GM12891 (cell line): ENCODE measurements at regions not wholly inside any gene's neighbourhood (a gene's known extent, or its start where the extent isn't known, plus 50 kb on each side); places are given as distances from the start of the nearest gene placed in this dataset.

ENCODE experiments used
- DNase-seq: peaks from one replicate; pipeline ENCODE4 v3.0.0; 2011; ENCODE audit warnings: low spot score; ENCODE audit not compliant: insufficient read length
- FAIRE-seq: peaks from 2 replicates; lab custom pipeline; 2011; peaks lifted over from hg19 to GRCh38; lab: Jason Lieb, UNC
- PAX5 ChIP-seq: IDR thresholded peaks from 2 replicates; pipeline ENCODE4 v1.6.1; 2011; ENCODE audit warnings: low read length, moderate library complexity, mild to moderate bottlenecking; ENCODE audit not compliant: insufficient read depth, severe bottlenecking
- POLR2A ChIP-seq: IDR thresholded peaks from 2 replicates; pipeline ENCODE4 v1.6.1; 2011; ENCODE audit warnings: low read depth, low read length, control low read depth
- POLR2AphosphoS5 ChIP-seq: IDR thresholded peaks from 2 replicates; pipeline ENCODE4 v1.6.1; 2011; ENCODE audit warnings: low read depth, low read length, control low read depth
- POU2F2 ChIP-seq: IDR thresholded peaks from 2 replicates; pipeline ENCODE4 v1.6.1; 2011; ENCODE audit warnings: low read depth, mild to moderate bottlenecking, control low read depth, low read length, moderate library complexity
- SPI1 ChIP-seq: IDR thresholded peaks from 2 replicates; pipeline ENCODE4 v1.6.1; 2011; ENCODE audit warnings: low read depth, low read length, control low read depth
- TAF1 ChIP-seq: IDR thresholded peaks from 2 replicates; pipeline ENCODE4 v1.6.1; 2011; ENCODE audit warnings: low read depth, low read length, control low read depth

DNA sequence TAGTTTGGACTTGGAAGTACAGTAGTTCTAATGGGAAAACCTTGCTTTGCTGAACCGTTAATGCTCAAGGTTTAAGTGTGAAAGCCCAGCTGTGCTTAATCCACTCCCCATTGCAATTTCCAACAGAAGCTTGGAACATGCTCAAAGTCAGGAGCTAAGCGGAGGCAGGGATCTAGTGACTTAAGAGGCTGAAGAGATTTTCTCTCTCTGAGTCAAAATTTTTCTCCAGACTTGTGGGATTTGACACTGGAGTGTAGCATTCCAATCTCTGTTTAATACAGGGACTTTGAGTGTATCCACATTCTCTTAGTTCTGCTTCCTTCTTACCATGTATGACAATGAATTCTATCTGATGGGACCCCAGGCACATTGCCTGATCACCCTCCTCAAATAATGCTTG, 471.8 kb downstream of the KIF4B start:
- DNase-seq (no peak), FAIRE-seq (no peak)
- TF ChIP-seq POU2F2 (no peak), TAF1 (no peak), PAX5 (no peak), POLR2A (no peak), SPI1 (no peak), POLR2AphosphoS5 (no peak)

DNA sequence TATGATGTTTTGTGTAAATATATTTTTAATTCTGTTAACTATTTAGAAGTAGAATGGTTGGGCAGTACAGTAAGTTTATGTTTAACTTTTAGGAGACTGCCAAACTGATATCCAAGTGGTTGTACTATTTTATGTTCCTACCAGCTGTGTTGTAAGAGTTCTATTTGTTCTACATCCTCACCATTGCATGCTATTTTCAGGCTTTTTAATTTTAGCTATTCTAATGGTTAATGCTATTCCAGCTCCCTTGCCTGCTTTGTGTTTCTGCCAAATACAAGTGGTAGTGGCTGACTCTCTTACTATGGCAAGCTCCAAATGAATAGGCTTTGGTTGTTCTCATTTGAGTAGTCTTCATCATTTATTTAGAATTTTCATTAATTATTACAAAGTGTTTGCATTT, 476.4 kb downstream of the KIF4B start:
- DNase-seq (no peak), FAIRE-seq (no peak)
- no peak for TF ChIP-seq TAF1
- no peak for TF ChIP-seq POLR2AphosphoS5
- TF ChIP-seq PAX5: no peak
- no peak for TF ChIP-seq POU2F2
- TF ChIP-seq POLR2A: no peak
- TF ChIP-seq SPI1: no peak

DNA sequence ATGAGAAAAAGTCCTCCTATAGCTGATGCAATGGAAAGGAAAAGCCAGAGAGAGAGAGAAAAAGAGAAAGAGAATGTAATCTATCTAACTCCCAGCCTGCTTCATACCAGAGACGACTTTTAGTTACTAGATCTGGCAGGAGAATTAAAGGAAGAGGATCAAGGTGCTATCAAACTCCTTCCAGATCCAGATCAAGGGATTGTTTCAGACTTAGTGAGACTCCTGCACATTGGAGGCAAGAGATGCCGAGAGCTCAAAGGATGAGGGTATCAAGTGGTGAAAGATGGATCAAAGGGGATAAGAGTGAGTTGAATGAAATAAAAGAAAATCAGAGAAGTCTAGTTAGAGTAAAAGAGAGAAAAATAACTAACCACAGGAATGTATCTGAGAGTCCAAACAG, 478.6 kb downstream of the KIF4B start:
- no peak for FAIRE-seq
- TF ChIP-seq POLR2A (no peak), SPI1 (no peak), PAX5 (no peak), POLR2AphosphoS5 (no peak), TAF1 (no peak)
- no peak for DNase-seq

DNA sequence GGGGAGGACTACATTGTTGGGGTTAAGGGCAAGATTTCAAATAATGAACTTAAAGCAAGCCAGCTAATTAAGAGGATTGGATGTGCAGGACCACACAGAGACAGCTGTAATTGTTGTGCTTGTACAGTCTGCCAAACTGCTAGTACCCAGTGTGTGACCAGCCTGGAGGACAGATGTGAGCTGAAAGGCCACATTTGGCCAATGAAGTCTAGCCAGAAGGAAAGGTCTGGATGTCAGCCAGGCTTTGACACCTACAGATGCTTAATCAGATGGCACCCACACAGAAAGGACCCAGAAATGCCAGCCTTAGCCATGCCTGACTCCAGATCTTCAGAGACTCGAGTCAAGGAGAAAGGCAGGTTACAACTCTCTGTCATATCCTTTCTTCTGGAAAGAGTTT, 491.1 kb downstream of the KIF4B start:
- no peak for DNase-seq

DNA sequence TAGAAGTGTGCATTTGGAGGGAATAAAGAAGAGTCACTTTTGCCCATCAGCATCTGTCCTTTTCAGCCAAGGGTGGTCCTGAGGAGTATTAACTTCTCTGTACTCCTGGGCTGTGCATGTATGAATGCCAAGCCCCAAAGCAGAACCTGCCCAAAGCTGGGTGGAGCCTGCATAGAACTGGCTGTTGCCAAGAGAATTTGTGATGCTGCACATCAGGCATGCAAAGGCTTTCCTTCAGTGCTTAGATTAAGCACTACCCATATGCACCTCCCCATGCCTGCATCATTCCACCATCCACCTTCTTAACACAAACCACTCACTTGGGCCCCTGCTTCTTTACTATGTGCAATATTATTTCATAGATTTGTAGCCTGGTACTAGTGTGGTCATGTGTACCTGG, 493.8 kb downstream of the KIF4B start:
- no peak for TF ChIP-seq POU2F2
- no peak for TF ChIP-seq POLR2A
- no peak for TF ChIP-seq PAX5
- TF ChIP-seq POLR2AphosphoS5: no peak
- no peak for TF ChIP-seq TAF1
- no peak for TF ChIP-seq SPI1
- FAIRE-seq: no peak
- DNase-seq: no peak

More for the DNA sequence above, 491.1 kb downstream of the KIF4B start:
- TF ChIP-seq SPI1 (no peak), POLR2A (no peak), POU2F2 (no peak), TAF1 (no peak), PAX5 (no peak), POLR2AphosphoS5 (no peak)
- FAIRE-seq: no peak

DNA sequence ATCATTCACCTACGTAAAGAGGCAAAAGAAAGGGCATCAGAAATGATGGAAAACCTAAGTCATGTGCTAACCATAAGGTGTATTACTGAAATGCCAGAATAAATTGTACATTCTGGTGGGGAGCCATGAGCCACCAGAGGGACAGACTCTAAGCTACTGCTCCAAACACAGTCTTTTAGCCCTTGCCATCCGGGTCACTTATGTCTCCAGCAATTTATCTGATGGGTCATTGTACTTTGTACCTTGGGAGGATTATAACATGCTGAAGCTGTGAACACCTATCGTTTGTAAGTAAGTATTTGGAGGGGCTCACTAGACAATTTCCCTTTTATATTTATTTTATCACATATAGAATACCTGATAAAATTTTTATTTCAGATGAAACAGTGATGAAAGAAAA, 495.1 kb downstream of the KIF4B start:
- TF ChIP-seq SPI1: no peak
- no peak for TF ChIP-seq TAF1
- TF ChIP-seq PAX5: no peak
- no peak for TF ChIP-seq POU2F2
- no peak for TF ChIP-seq POLR2A
- TF ChIP-seq POLR2AphosphoS5: no peak
- no peak for FAIRE-seq
- DNase-seq: no peak

DNA sequence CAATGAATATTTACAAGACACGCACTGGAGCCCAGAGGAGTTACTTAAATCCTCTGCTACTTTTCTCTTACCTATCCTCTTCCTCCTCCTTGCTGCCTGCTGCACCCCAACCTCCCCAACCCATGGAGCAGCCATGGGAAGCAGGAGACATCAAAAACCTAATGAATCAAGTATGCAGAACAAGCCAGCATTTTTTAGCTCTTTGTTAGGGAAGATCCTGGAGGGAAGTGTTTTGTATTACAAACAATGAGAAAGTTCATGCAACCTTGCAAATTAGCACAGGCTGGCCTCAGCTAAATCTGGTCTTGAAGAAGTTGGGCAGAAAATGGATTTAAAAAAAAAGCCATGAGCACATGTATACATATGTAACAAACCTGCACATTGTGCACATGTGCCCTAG, 498.8 kb downstream of the KIF4B start:
- TF ChIP-seq PAX5 (no peak), POLR2AphosphoS5 (no peak), SPI1 (no peak), POLR2A (no peak), POU2F2 (no peak), TAF1 (no peak)
- FAIRE-seq (no peak), DNase-seq (no peak)

DNA sequence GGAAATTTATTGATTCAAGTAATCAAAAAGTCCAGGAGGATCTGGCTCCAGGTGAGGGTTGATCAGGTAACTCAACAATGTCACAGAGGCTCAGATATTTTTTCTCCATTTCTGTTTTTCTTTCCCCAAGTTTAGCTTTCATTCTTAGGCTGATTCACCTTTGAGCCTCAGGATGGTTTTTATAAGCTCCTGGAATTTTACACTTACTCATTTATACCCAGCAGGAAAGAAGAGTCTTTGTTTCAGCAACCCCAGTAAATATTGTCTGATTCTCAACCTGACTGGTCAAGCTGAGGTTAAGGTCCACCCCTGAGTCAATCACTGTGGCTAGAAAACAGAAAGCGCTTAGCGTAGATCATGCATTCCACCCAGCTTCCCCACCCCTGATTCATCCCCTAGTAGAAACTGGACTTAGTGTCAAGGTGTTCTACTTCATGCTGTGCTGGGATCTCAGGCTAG, 500.6 kb downstream of the KIF4B start:
- DNase-seq: no peak
- TF ChIP-seq TAF1 (no peak), SPI1 (no peak), POU2F2 (no peak), PAX5 (no peak), POLR2AphosphoS5 (no peak), POLR2A (no peak)
- no peak for FAIRE-seq

DNA sequence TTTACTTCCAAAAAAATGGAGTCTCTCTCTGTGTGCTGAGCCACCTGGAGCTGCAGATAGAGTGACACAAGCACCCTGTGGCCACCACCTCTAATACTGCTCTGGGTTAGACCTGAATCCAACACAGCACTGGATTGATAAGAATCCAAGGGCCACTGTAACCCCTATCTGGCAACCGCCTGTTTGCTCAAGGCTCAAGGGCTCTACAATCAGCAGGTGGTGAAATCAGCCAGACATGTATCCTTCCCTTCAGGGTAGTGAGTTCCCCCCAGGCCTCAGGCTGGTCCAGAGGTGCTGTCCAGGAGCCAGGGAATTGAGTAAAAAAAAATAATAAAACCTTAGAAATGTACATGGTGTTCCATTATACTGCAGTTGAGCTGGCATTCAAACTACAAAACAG, 509.0 kb downstream of the KIF4B start:
- FAIRE-seq (no peak), DNase-seq (no peak)
- no peak for TF ChIP-seq POLR2A
- TF ChIP-seq PAX5: no peak
- TF ChIP-seq POU2F2: no peak
- no peak for TF ChIP-seq TAF1
- no peak for TF ChIP-seq POLR2AphosphoS5
- no peak for TF ChIP-seq SPI1

DNA sequence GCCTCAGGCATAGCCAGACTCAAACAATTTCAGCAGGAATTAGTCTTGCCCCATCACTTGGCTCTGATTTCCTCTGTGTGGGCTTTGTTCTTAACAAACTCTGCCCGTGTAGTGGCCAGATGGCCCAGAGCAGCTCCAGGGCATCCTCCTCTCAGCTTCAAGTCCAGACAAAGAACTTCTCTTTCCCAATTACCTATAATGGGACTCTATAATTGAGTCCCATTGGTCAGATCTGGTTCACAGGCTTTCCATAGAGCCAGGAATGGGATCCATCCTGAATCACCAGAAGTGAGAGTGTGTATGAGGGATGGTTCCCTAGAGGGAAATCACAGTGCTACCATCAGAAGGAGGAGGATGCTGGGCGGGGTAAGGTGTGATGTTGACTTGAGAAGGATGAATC, 515.8 kb downstream of the KIF4B start:
- no peak for DNase-seq
- FAIRE-seq: no peak

DNA sequence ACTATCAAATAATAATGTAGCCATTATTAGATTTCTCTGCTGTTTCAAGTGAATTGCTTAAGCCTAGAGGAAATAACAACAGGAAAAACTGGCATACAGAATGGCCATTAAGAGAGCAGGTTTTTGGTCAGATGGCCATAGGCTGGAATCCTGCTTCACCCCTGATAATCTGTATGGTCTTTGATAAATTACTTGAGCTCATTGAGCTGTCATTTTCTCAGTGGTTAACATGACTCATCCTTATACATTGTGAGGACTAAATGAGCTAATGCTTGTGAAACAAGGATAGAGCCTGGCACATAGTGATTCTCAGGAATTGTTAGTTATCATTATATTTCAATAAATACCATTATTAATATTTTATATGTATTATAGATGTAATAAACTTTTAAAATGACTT, 516.5 kb downstream of the KIF4B start:
- DNase-seq (no peak), FAIRE-seq (no peak)
- no peak for TF ChIP-seq POU2F2
- no peak for TF ChIP-seq POLR2AphosphoS5
- no peak for TF ChIP-seq TAF1
- TF ChIP-seq SPI1: no peak
- TF ChIP-seq POLR2A: no peak
- no peak for TF ChIP-seq PAX5

More for the DNA sequence above, 515.8 kb downstream of the KIF4B start:
- no peak for TF ChIP-seq TAF1
